ENCODE measurements at regions not wholly inside any gene's neighbourhood (a gene's known extent, or its start where the extent isn't known, plus 50 kb on each side); places are given as distances from the start of the nearest gene placed in this dataset.

GRCh38 chr21:30104241-30104640 lies 62.4 kb downstream of the CLDN17 start:
- TF ChIP-seq POLR2A (IDR thresholded peaks at IDR 0.05; ENCODE audit: low read depth, low read length) (no peak), POLR2AphosphoS5 (IDR thresholded peaks at IDR 0.05; ENCODE audit: low read depth, low read length) (no peak), TAF1 (IDR thresholded peaks at IDR 0.05; ENCODE audit: borderline replicate concordance, low read depth, low read length) (no peak)
